ENCODE measurements at regions not wholly inside any gene's neighbourhood (a gene's known extent, or its start where the extent isn't known, plus 50 kb on each side); places are given as distances from the start of the nearest gene placed in this dataset.

GRCh38 chr3:31173118-31173718 is 278.8 kb upstream of the GADL1 start:
- ATAC-seq (no peak), DNase-seq (ENCODE audit: low read depth, low spot score) (no peak)
- TF ChIP-seq ZNF274 (IDR thresholded peaks at IDR 0.05; ENCODE audit: low read depth, low read length) (no peak), ELF1 (IDR thresholded peaks at IDR 0.05; ENCODE audit: borderline replicate concordance, low read depth) (no peak), EGR1 (IDR thresholded peaks at IDR 0.05; ENCODE audit: low read depth) (no peak), RAD21 (IDR thresholded peaks at IDR 0.05; ENCODE audit: low read depth) (no peak), ATF3 (IDR thresholded peaks at IDR 0.05) (no peak), POLR2A (IDR thresholded peaks at IDR 0.05; ENCODE audit: borderline replicate concordance, extremely low read depth, insufficient read depth, insufficient read length) (no peak), SIN3A (IDR thresholded peaks at IDR 0.05; ENCODE audit: low read depth) (no peak), JUND (IDR thresholded peaks at IDR 0.05) (no peak), YY1 (IDR thresholded peaks at IDR 0.05; ENCODE audit: extremely low read depth, insufficient replicate concordance, low read depth, low read length) (no peak), EZH2phosphoT487 (IDR thresholded peaks at IDR 0.05; ENCODE audit: borderline replicate concordance) (no peak), SRF (IDR thresholded peaks at IDR 0.05; ENCODE audit: low read depth) (no peak), MAX (IDR thresholded peaks at IDR 0.05) (no peak)
- no peak overlapping the region for H3K4me2 ChIP-seq (ENCODE audit: low read length)
- no peaks in the 10 kb centered on the region for H4K20me1 ChIP-seq (ENCODE audit: insufficient read depth)
- H3K9me3 ChIP-seq (ENCODE audit: control insufficient read depth in 1 of 2, insufficient read depth in 1 of 2, low read depth in 1 of 2, low read length in 2 of 2) = no peaks in the 10 kb centered on the region
- no peaks in the 10 kb centered on the region for H3K79me2 ChIP-seq (ENCODE audit: insufficient read depth, low read length)
- no peak overlapping the region for H3K9ac ChIP-seq (ENCODE audit: low read length)
- intact Hi-C loops (cut with micrococcal nuclease) = no loop called here
- H3K4me3 ChIP-seq (replicated peaks in 1 of 2; ENCODE audit: low read depth in 1 of 2, low read length in 2 of 2) = no peak overlapping the region
- no peaks in the 10 kb centered on the region for H3K27me3 ChIP-seq (ENCODE audit: insufficient read depth, low read length)
- POLR2A ChIA-PET = no interaction called here
- CTCF ChIA-PET = no interaction called here
- no peak overlapping the region for H3K27ac ChIP-seq (ENCODE audit: low read depth, low read length)
- RAD21 ChIA-PET (ENCODE audit: low non-redundant PET in 1 of 2, low total read pairs in 2 of 2, uncharacterized antibody in 2 of 2, unreplicated experiment in 2 of 2) = no interaction called here
- no peaks in the 10 kb centered on the region for H3K4me1 ChIP-seq (ENCODE audit: control insufficient read depth in 1 of 2, insufficient read depth in 2 of 2, low read length in 2 of 2)
- H2AFZ ChIP-seq (ENCODE audit: low read depth, low read length, poor library complexity, severe bottlenecking) = no peak overlapping the region
- no TSS peak for BruUV-seq (replicated peaks)
- no peaks in the 10 kb centered on the region for H3K9me2 ChIP-seq (ENCODE audit: insufficient read depth)
- no peaks in the 10 kb centered on the region for H3K36me3 ChIP-seq (ENCODE audit: control insufficient read depth in 1 of 2, insufficient read depth in 2 of 2, low read length in 2 of 2)

- Histone ChIP-seq H2AFZ (ENCODE audit: low read depth, low read length, poor library complexity, severe bottlenecking) (no peak overlapping the region), H3K4me1 (ENCODE audit: control insufficient read depth in 1 of 2, insufficient read depth in 2 of 2, low read length in 2 of 2) (no peaks in the 10 kb centered on the region), H3K9ac (ENCODE audit: low read length) (no peak overlapping the region), H3K79me2 (ENCODE audit: insufficient read depth, low read length) (no peaks in the 10 kb centered on the region), H3K9me2 (ENCODE audit: insufficient read depth) (no peaks in the 10 kb centered on the region), H3K4me2 (ENCODE audit: low read length) (no peak overlapping the region), H3K27ac (ENCODE audit: low read depth, low read length) (no peak overlapping the region), H3K27me3 (ENCODE audit: insufficient read depth, low read length) (no peaks in the 10 kb centered on the region), H4K20me1 (ENCODE audit: insufficient read depth) (no peaks in the 10 kb centered on the region), H3K36me3 (ENCODE audit: control insufficient read depth in 1 of 2, insufficient read depth in 2 of 2, low read length in 2 of 2) (no peaks in the 10 kb centered on the region), H3K4me3 (replicated peaks in 1 of 2; ENCODE audit: low read depth in 1 of 2, low read length in 2 of 2) (no peak overlapping the region), H3K9me3 (ENCODE audit: control insufficient read depth in 1 of 2, insufficient read depth in 1 of 2, low read depth in 1 of 2, low read length in 2 of 2) (no peaks in the 10 kb centered on the region)
- POLR2A ChIA-PET = no interaction called here
- intact Hi-C loops (cut with micrococcal nuclease) = no loop called here
- TF ChIP-seq SRF (IDR thresholded peaks at IDR 0.05; ENCODE audit: low read depth) = no peak
- no TSS peak for BruUV-seq (replicated peaks)
- ATAC-seq (no peak), DNase-seq (ENCODE audit: low read depth, low spot score) (no peak)
- RAD21 ChIA-PET (ENCODE audit: low non-redundant PET in 1 of 2, low total read pairs in 2 of 2, uncharacterized antibody in 2 of 2, unreplicated experiment in 2 of 2) = no interaction called here
- CTCF ChIA-PET = no interaction called here
These were observed 279.6 kb upstream of the GADL1 start for GRCh38 chr3:31174079-31174478.

All from HCT116 (cell line).